NT2/D1 (cell line): ENCODE measurements at regions not wholly inside any gene's neighbourhood (a gene's known extent, or its start where the extent isn't known, plus 50 kb on each side); places are given as distances from the start of the nearest gene placed in this dataset.

Experiments
- DNase-seq: peaks from one replicate; pipeline ENCODE4 v3.0.0-alpha.2; 2011; ENCODE audit warnings: low read depth, low spot score
- H3K27me3 ChIP-seq: 2 replicates; pipeline ENCODE4 v1.6.0; 2011; ENCODE audit warnings: mild to moderate bottlenecking; ENCODE audit not compliant: insufficient read length, insufficient read depth
- H3K36me3 ChIP-seq: 2 replicates; pipeline ENCODE4 v1.6.1; 2011; ENCODE audit warnings: mild to moderate bottlenecking, low read length, mixed read lengths; ENCODE audit not compliant: insufficient read depth, insufficient read length
- H3K4me1 ChIP-seq: 2 replicates; pipeline ENCODE4 v1.5.1; 2011; ENCODE audit not compliant: insufficient read depth, insufficient read length
- H3K4me3 ChIP-seq: 2 replicates; pipeline ENCODE4 v1.5.1; 2011; ENCODE audit warnings: low read depth; ENCODE audit not compliant: insufficient read length
- H3K9ac ChIP-seq: 2 replicates; pipeline ENCODE4 v1.6.0; 2011; ENCODE audit warnings: low read depth; ENCODE audit not compliant: insufficient read length
- H3K9me3 ChIP-seq: 2 replicates; pipeline ENCODE4 v1.5.1; 2011; ENCODE audit warnings: mild to moderate bottlenecking, low read length; ENCODE audit not compliant: insufficient read depth
- SUZ12 ChIP-seq: IDR thresholded peaks from 2 replicates; pipeline ENCODE4 v1.6.1; 2011; ENCODE audit not compliant: insufficient read length, insufficient read depth; ENCODE audit errors: extremely low read depth
- YY1 ChIP-seq: IDR thresholded peaks from 2 replicates; pipeline ENCODE4 v1.6.1; 2011; ENCODE audit not compliant: insufficient read length, insufficient read depth
- ZNF274 ChIP-seq: IDR thresholded peaks from 2 replicates; pipeline ENCODE4 v1.6.1; 2011; ENCODE audit warnings: mild to moderate bottlenecking, low read depth, low read length

DNA sequence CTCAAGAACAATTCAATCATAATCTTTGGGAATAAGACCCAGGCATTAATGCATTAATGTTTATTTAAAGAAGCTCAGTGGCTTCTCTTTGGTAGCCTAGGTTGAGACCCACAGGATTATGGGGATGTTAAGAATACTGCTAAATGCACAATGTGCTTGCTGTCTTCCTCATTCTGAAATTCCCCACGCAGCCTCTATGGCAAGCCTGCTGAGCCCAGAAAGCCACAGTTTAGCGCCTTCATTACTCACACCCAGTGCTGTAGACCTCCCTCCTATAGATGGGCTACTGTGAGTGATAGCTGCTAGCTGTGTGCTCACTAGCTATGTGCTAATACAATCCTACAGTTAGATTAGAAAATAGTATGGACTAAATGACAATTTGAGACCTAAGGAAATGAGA lies 90.6 kb downstream of the TNFSF13B start:
- TF ChIP-seq ZNF274 (no peak), SUZ12 (no peak), YY1 (no peak)
- Histone ChIP-seq H3K36me3 (no peaks in the 10 kb centered on the region), H3K4me1 (no peaks in the 10 kb centered on the region), H3K4me3 (no peak overlapping the region), H3K9me3 (no peaks in the 10 kb centered on the region), H3K9ac (no peak overlapping the region), H3K27me3 (no peaks in the 10 kb centered on the region)
- no peak for DNase-seq

DNA sequence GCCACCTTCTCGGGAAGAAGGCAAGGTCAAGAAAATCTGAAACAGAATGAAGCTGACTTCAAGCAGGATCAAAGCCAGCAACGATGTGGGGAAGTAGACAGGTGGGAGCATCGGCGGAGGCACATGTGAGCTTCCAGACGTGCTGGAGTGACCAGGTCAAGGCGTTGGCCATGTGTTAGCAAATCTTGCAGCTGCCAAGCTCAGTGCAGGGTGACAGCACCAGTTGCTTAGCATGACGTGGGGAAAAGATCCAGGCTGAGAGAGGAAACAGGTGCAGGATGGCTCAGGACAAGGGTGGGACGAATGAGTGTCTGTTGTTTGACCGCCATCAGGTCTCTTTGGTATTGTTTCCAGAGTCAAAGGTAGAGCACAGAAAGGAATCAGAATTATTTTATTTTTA lies 92.3 kb downstream of the TNFSF13B start:
- H3K9ac ChIP-seq, result no peak overlapping the region
- no peaks in the 10 kb centered on the region for H3K36me3 ChIP-seq
- H3K9me3 ChIP-seq, result no peaks in the 10 kb centered on the region
- no peaks in the 10 kb centered on the region for H3K27me3 ChIP-seq
- TF ChIP-seq ZNF274 (no peak), SUZ12 (no peak), YY1 (no peak)
- no peak for DNase-seq
- no peak overlapping the region for H3K4me3 ChIP-seq
- no peaks in the 10 kb centered on the region for H3K4me1 ChIP-seq

DNA sequence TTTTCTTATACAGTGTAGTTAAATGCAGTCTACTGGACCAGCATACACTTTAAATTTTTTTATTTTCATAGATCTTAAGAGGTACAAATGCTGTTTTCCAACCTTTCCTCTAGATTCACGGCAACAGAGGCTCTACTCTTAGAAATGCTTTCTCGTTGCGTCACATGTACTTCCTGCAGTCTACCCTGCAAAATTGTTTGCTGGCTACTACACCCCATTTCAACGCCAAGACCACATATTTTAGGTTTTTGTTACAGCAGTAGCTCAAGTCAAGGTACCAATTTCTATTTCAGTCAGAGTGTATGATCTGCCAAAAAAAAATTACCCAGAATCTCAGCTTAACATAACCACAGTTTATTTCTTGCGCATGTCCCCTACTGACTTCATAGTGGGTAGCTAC lies 94.1 kb downstream of the TNFSF13B start:
- Histone ChIP-seq H3K27me3 (no peaks in the 10 kb centered on the region), H3K4me3 (no peak overlapping the region), H3K36me3 (no peaks in the 10 kb centered on the region), H3K9me3 (no peaks in the 10 kb centered on the region), H3K9ac (no peak overlapping the region), H3K4me1 (no peaks in the 10 kb centered on the region)
- TF ChIP-seq YY1 (no peak), SUZ12 (no peak), ZNF274 (no peak)
- DNase-seq, result no peak

DNA sequence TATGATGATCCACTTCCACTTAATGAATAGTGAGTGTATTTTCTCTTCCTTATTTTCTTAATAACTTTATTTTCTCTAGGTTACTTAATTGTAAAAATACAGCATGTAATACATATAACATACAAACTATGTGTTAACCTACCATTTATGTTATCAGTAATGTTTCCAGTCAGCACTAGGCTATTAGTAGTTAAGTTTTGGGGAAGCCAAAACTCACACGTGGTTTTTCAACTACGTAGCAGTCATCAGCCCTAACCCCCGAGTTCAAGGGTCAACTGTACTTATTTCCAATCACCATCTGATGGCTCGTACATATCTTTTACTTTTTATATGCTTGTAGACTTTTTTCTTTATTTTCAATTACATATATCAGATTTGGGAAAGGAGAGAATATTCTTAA lies 95.7 kb downstream of the TNFSF13B start:
- no peak for TF ChIP-seq ZNF274
- Histone ChIP-seq H3K9me3 (no peaks in the 10 kb centered on the region), H3K36me3 (no peaks in the 10 kb centered on the region), H3K4me3 (no peak overlapping the region), H3K27me3 (no peaks in the 10 kb centered on the region), H3K4me1 (no peaks in the 10 kb centered on the region), H3K9ac (no peak overlapping the region)
- no peak for DNase-seq

DNA sequence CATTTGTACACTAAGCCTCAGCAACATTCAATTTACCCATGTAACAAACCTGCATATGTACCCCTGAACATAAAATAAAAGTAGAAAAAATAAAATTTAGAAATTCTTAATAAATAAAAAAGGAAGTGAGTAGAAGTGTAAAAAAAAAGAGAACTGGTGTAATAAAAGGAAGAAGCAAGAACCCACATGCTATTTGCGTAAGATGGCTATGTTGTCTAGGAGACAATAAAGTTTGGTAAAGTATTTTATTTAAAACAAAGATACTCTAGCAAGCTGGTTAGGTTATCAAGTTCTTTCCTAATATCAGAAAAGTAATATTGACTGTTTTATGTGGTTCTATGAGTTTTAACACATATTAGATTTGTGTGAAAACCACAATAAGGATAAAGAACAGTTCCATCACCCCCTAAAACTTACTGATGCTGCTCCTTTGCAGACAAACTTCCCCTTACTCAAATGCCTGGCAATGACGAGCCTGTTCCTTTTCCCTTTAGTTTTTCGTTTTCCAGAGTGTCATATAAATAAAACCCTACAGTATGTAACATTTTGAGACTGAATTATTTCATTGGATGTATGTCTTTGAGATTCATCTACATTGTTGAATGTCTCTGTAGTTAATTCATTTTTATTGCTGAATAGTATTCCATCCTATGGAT lies 98.9 kb downstream of the TNFSF13B start:
- H3K9me3 ChIP-seq, result no peaks in the 10 kb centered on the region
- no peaks in the 10 kb centered on the region for H3K36me3 ChIP-seq
- no peak overlapping the region for H3K9ac ChIP-seq
- no peaks in the 10 kb centered on the region for H3K27me3 ChIP-seq
- no peak for TF ChIP-seq ZNF274
- no peak for TF ChIP-seq SUZ12
- TF ChIP-seq YY1, result no peak
- no peak overlapping the region for H3K4me3 ChIP-seq
- DNase-seq, result no peak
- H3K4me1 ChIP-seq, result no peaks in the 10 kb centered on the region

DNA sequence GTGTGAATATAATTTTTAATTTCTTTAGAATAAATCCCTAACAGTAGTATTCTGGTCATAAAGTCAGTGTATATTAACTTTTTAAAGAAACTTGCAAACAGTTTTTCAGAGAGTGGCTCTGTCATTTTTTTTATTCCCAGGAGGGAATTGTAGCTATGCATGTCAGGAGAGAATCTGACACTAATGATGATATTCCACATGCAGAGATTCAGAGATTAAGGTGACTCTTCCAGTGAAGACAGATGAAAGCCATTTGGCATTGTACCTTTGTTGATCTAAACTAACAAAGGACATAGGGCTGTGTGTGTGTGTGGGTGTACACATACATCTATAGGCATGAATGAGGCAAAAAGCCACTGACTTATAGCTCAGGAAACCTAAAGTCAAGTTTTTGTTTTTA lies 99.9 kb downstream of the TNFSF13B start:
- no peaks in the 10 kb centered on the region for H3K4me1 ChIP-seq
- no peak overlapping the region for H3K9ac ChIP-seq
- H3K4me3 ChIP-seq, result no peak overlapping the region
- TF ChIP-seq SUZ12, result no peak
- no peaks in the 10 kb centered on the region for H3K36me3 ChIP-seq
- H3K27me3 ChIP-seq, result no peaks in the 10 kb centered on the region
- H3K9me3 ChIP-seq, result no peaks in the 10 kb centered on the region
- no peak for DNase-seq

DNA sequence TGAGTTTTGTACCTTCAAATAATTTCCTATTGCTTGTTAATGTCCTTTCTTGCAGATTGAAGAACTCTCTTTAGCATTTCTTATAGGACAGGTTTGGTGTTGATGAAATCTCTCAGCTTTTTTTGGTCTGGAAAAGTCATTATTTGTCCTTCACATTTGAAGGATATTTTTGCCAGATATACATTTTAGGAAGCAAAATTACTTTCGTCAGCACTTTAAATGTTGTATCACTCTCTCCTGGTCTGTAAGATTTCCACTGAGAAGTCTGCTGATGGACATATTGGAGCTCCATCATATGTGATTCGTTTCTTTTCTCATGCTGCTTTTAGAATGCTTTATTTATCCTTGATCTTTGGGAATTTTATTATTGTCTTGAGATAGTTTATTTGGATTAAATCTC lies 105.5 kb downstream of the TNFSF13B start:
- H3K4me3 ChIP-seq, result no peak overlapping the region
- H3K27me3 ChIP-seq, result no peaks in the 10 kb centered on the region
- no peaks in the 10 kb centered on the region for H3K4me1 ChIP-seq
- H3K36me3 ChIP-seq, result no peaks in the 10 kb centered on the region
- no peaks in the 10 kb centered on the region for H3K9me3 ChIP-seq
- DNase-seq, result no peak
- TF ChIP-seq YY1 (no peak), SUZ12 (no peak), ZNF274 (no peak)
- no peak overlapping the region for H3K9ac ChIP-seq

DNA sequence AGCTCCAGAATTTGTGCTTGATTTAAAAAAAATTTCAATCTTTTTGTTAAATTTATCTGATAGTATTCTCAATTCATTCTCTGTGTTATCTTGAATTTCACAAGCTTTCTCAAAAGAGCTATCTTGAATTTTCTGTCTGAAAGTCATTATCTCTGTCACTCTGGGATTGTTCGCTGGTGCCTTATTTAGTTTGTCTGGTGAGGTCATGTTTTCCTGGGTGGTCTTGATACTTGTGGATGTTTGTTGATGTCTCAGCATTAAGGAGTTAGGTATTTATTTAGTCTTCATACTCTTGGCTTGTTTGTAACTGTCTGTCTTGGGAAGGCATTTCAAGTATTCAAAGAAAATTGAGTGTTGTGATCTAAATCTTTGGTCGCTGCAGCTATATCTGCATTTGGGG lies 106.3 kb downstream of the TNFSF13B start:
- Histone ChIP-seq H3K36me3 (no peaks in the 10 kb centered on the region), H3K4me1 (no peaks in the 10 kb centered on the region), H3K4me3 (no peak overlapping the region), H3K9ac (no peak overlapping the region), H3K27me3 (no peaks in the 10 kb centered on the region), H3K9me3 (no peaks in the 10 kb centered on the region)
- no peak for TF ChIP-seq ZNF274
- TF ChIP-seq SUZ12, result no peak
- TF ChIP-seq YY1, result no peak
- DNase-seq, result no peak
